ENCODE measurements at regions not wholly inside any gene's neighbourhood (a gene's known extent, or its start where the extent isn't known, plus 50 kb on each side); places are given as distances from the start of the nearest gene placed in this dataset.
A peak's percentile ranks its signal among the peaks of the same experiment; 100 is the strongest.
"Not testable (repeated sequence)": the region's sequence is repeated elsewhere in the genome, so short reads cannot be mapped to it uniquely, and the experiment has no call there.

GRCh38 chr7:115799430-115799829, 231.1 kb downstream of the TFEC start:
- DNase-seq (ENCODE audit: low read depth): no peak
- no peak for TF ChIP-seq CTCF (conservative IDR thresholded peaks at IDR 0.05; ENCODE audit: low read depth, low read length)
- no peak overlapping the region for H3K4me3 ChIP-seq (ENCODE audit: low read depth, low read length)

GRCh38 chr7:115793958-115794702, 236.4 kb downstream of the TFEC start:
- H3K4me3 ChIP-seq (ENCODE audit: low read depth, low read length): no peak overlapping the region
- DNase-seq (ENCODE audit: low read depth): no peak
- no peak for TF ChIP-seq CTCF (conservative IDR thresholded peaks at IDR 0.05; ENCODE audit: low read depth, low read length)

GRCh38 chr7:115789901-115790300, 240.7 kb downstream of the TFEC start:
- no peak for DNase-seq (ENCODE audit: low read depth)
- no peak for TF ChIP-seq CTCF (conservative IDR thresholded peaks at IDR 0.05; ENCODE audit: low read depth, low read length)
- no peak overlapping the region for H3K4me3 ChIP-seq (ENCODE audit: low read depth, low read length)

- DNase-seq (ENCODE audit: low read depth); H3K4me3 ChIP-seq (ENCODE audit: low read depth, low read length): not testable (repeated sequence)
Observed at GRCh38 chr7:115789473-115789872, 241.1 kb downstream of the TFEC start.

- no peak overlapping the region for H3K4me3 ChIP-seq (ENCODE audit: low read depth, low read length)
- no peak for DNase-seq (ENCODE audit: low read depth)
- no peak for TF ChIP-seq CTCF (conservative IDR thresholded peaks at IDR 0.05; ENCODE audit: low read depth, low read length)
Observed at GRCh38 chr7:115782696-115783490, 247.7 kb downstream of the TFEC start.

GRCh38 chr7:115779561-115779960, 251.0 kb downstream of the TFEC start:
- TF ChIP-seq CTCF (conservative IDR thresholded peaks at IDR 0.05; ENCODE audit: low read depth, low read length): no peak
- H3K4me3 ChIP-seq (ENCODE audit: low read depth, low read length): no peak overlapping the region
- peak; percentile 4 for DNase-seq (ENCODE audit: low read depth)

GRCh38 chr7:115775981-115776380, 254.6 kb downstream of the TFEC start:
- no peak overlapping the region for H3K4me3 ChIP-seq (ENCODE audit: low read depth, low read length)
- no peak for TF ChIP-seq CTCF (conservative IDR thresholded peaks at IDR 0.05; ENCODE audit: low read depth, low read length)
- DNase-seq (ENCODE audit: low read depth): no peak
